Sigmoid colon (tissue), 6 donors: ENCODE measurements at regions not wholly inside any gene's neighbourhood (a gene's known extent, or its start where the extent isn't known, plus 50 kb on each side); places are given as distances from the start of the nearest gene placed in this dataset.

Source experiments
- DNase-seq: peaks from one replicate; pipeline ENCODE4 v3.0.0-alpha.2; 2019
- H3K27ac ChIP-seq, 4 donors: fragments of 200-600 bp; sonication (generic); one replicate each; pipeline ENCODE4 v1.5.1; 2016 to 2019; ENCODE audit warnings: mild to moderate bottlenecking in 1 of 4
- H3K27me3 ChIP-seq, 3 donors: fragments of 200-600 bp; sonication (generic); one replicate each; pipeline ENCODE4 v1.5.1; 2019; ENCODE audit warnings: mild to moderate bottlenecking in 1 of 3
- H3K36me3 ChIP-seq, 4 donors: fragments of 200-600 bp; sonication (generic); one replicate each; pipeline ENCODE4 v1.5.1; 2016 to 2019
- H3K4me1 ChIP-seq, 4 donors: fragments of 200-600 bp; sonication (generic); one replicate each; pipeline ENCODE4 v1.5.1; 2017 to 2019
- H3K4me3 ChIP-seq, 4 donors: fragments of 200-600 bp; sonication (generic); one replicate each; pipeline ENCODE4 v1.5.1; 2017 to 2019; ENCODE audit warnings: mild to moderate bottlenecking in 2 of 4, moderate library complexity in 1 of 4
- H3K9me3 ChIP-seq, 4 donors: fragments of 200-600 bp in 3 of 4; sonication (generic) in 3 of 4; one replicate each; pipeline versions ENCODE4 v1.5.1 to v1.6.1; 2013 to 2019
- CTCF ChIP-seq, 4 experiments: fragments of 450-650 bp in 3 of 4; fragments of 200-600 bp in 1 of 4; IDR thresholded peaks; one replicate each; pipeline ENCODE4 v1.5.1; 2016 to 2019; ENCODE audit warnings: antibody characterized with exemption in 4 of 4, mild to moderate bottlenecking in 3 of 4, moderate library complexity in 2 of 4
- EP300 ChIP-seq, 4 donors: sonication (generic); formaldehyde crosslinking; IDR thresholded peaks; one replicate each; pipeline ENCODE4 v1.6.1; 2017; ENCODE audit warnings: antibody characterized with exemption in 4 of 4
- POLR2A ChIP-seq, 2 donors: fragments of 450-650 bp; IDR thresholded peaks; one replicate each; pipeline ENCODE4 v1.6.1; 2016; ENCODE audit warnings: antibody characterized with exemption in 2 of 2, mild to moderate bottlenecking in 2 of 2, moderate library complexity in 2 of 2
- POLR2AphosphoS5 ChIP-seq, 4 donors: sonication (generic); formaldehyde crosslinking; IDR thresholded peaks; one replicate each; pipeline ENCODE4 v1.6.1; 2017; ENCODE audit warnings: antibody characterized with exemption in 4 of 4
- WGBS, 2 donors: extraction: QIAGEN DNeasy Blood & Tissue Kit; methylation state at CpG; one replicate each; pipeline ENCODE4 v1.1.7; 2013; 5-methylcytosine and 5-hydroxymethylcytosine counted together
- intact Hi-C: fragments of 100-400 bp; cut with DNase I; formaldehyde crosslinking; loops from one replicate; pipeline ENCODE4 v1.15.1; 2023
- donor health status: healthy with polysubstance abuse.
- donor health status: healthy.

- H3K9me3 ChIP-seq: no peaks in the 10 kb centered on the region
- no peak for DNase-seq
- H3K27ac ChIP-seq: no peak overlapping the region
- H3K4me3 ChIP-seq: no peak overlapping the region
- TF ChIP-seq CTCF (IDR thresholded peaks at IDR 0.05): no peak
- intact Hi-C loops: no loop called here
- 87 to 90% methylated on average over 5 of the region's 5 CpGs for WGBS, 2 donors
- H3K36me3 ChIP-seq: no peaks in the 10 kb centered on the region
- H3K27me3 ChIP-seq: no peaks in the 10 kb centered on the region
- H3K4me1 ChIP-seq: peaks cover 0 to 10% (median 4%) of the 10 kb centered on the region in 4 donors
Measured at GRCh38 chr11:69578167-69578566, 62.8 kb upstream of the CCND1 start.

- WGBS, 2 donors: 84 to 92% methylated on average over 4 of the region's 4 CpGs
- no peak for TF ChIP-seq EP300 (IDR thresholded peaks at IDR 0.05)
- TF ChIP-seq CTCF (IDR thresholded peaks at IDR 0.05): no peak
- no peak for TF ChIP-seq POLR2A (IDR thresholded peaks at IDR 0.05)
- TF ChIP-seq POLR2AphosphoS5 (IDR thresholded peaks at IDR 0.05): no peak
- intact Hi-C loops: no loop called here
- H3K36me3 ChIP-seq: no peaks in the 10 kb centered on the region
- no peak for DNase-seq
- no peaks in the 10 kb centered on the region for H3K9me3 ChIP-seq
- no peaks in the 10 kb centered on the region for H3K27me3 ChIP-seq
- H3K27ac ChIP-seq: no peak overlapping the region
- no peak overlapping the region for H3K4me3 ChIP-seq
- peaks cover 0 to 17% (median 6%) of the 10 kb centered on the region in 4 donors for H3K4me1 ChIP-seq
Measured at GRCh38 chr11:69580529-69580928, 60.4 kb upstream of the CCND1 start.

- Histone ChIP-seq H3K4me1 (peaks cover 0 to 17% (median 6%) of the 10 kb centered on the region in 4 donors), H3K27ac (no peak overlapping the region), H3K4me3 (no peak overlapping the region), H3K36me3 (no peaks in the 10 kb centered on the region), H3K9me3 (no peaks in the 10 kb centered on the region), H3K27me3 (no peaks in the 10 kb centered on the region)
- TF ChIP-seq POLR2A (IDR thresholded peaks at IDR 0.05): no peak
- no peak for TF ChIP-seq CTCF (IDR thresholded peaks at IDR 0.05)
- no peak for TF ChIP-seq POLR2AphosphoS5 (IDR thresholded peaks at IDR 0.05)
- no peak for TF ChIP-seq EP300 (IDR thresholded peaks at IDR 0.05)
- WGBS, 2 donors: 47 to 74% methylated on average over 5 of the region's 5 CpGs
- no peak for DNase-seq
- intact Hi-C loops: no loop called here
Measured at GRCh38 chr11:69582756-69583467, 58.0 kb upstream of the CCND1 start.

- no peak for DNase-seq
- peaks cover 0 to 17% (median 6%) of the 10 kb centered on the region in 4 donors for H3K4me1 ChIP-seq
- H3K4me3 ChIP-seq: no peak overlapping the region
- no peaks in the 10 kb centered on the region for H3K27me3 ChIP-seq
- H3K36me3 ChIP-seq: no peaks in the 10 kb centered on the region
- no peak overlapping the region for H3K27ac ChIP-seq
- 97 to 98% methylated on average over 3 of the region's 3 CpGs for WGBS, 2 donors
- no peaks in the 10 kb centered on the region for H3K9me3 ChIP-seq
- intact Hi-C loops: no loop called here
- TF ChIP-seq EP300 (IDR thresholded peaks at IDR 0.05): no peak
- no peak for TF ChIP-seq POLR2A (IDR thresholded peaks at IDR 0.05)
- TF ChIP-seq POLR2AphosphoS5 (IDR thresholded peaks at IDR 0.05): no peak
- TF ChIP-seq CTCF (IDR thresholded peaks at IDR 0.05): no peak
Measured at GRCh38 chr11:69584160-69584559, 56.8 kb upstream of the CCND1 start.

DNA sequence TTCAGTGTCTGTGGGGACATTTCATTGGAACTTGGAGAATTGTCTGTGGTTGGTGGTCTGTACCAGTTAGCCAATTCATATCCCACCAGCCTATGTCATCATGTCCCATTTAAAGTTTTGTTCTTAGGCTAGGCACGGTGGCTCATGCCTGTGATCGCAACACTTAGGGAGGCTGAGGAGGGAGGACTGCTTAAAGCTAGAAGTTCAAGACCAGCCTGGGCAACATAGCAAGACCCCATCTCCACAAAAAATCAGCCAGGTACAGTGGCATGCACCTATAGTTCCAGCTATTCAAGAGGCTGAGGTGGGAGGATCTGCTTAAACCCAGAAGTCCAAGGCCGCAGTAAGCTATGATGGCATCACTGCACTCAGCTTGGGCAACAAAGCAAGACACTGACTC lies 55.6 kb upstream of the CCND1 start:
- WGBS, 2 donors: 96 to 97% methylated on average over 3 of the region's 3 CpGs
- Histone ChIP-seq H3K36me3 (no peaks in the 10 kb centered on the region), H3K9me3 (no peaks in the 10 kb centered on the region), H3K27me3 (no peaks in the 10 kb centered on the region), H3K27ac (no peak overlapping the region), H3K4me1 (peaks cover 0 to 17% (median 6%) of the 10 kb centered on the region in 4 donors), H3K4me3 (no peak overlapping the region)
- DNase-seq: no peak
- no peak for TF ChIP-seq EP300 (IDR thresholded peaks at IDR 0.05)
- TF ChIP-seq POLR2A (IDR thresholded peaks at IDR 0.05): no peak
- no peak for TF ChIP-seq CTCF (IDR thresholded peaks at IDR 0.05)
- TF ChIP-seq POLR2AphosphoS5 (IDR thresholded peaks at IDR 0.05): no peak
- intact Hi-C loops: no loop called here
